ENCODE measurements at regions not wholly inside any gene's neighbourhood (a gene's known extent, or its start where the extent isn't known, plus 50 kb on each side); places are given as distances from the start of the nearest gene placed in this dataset.

DNA sequence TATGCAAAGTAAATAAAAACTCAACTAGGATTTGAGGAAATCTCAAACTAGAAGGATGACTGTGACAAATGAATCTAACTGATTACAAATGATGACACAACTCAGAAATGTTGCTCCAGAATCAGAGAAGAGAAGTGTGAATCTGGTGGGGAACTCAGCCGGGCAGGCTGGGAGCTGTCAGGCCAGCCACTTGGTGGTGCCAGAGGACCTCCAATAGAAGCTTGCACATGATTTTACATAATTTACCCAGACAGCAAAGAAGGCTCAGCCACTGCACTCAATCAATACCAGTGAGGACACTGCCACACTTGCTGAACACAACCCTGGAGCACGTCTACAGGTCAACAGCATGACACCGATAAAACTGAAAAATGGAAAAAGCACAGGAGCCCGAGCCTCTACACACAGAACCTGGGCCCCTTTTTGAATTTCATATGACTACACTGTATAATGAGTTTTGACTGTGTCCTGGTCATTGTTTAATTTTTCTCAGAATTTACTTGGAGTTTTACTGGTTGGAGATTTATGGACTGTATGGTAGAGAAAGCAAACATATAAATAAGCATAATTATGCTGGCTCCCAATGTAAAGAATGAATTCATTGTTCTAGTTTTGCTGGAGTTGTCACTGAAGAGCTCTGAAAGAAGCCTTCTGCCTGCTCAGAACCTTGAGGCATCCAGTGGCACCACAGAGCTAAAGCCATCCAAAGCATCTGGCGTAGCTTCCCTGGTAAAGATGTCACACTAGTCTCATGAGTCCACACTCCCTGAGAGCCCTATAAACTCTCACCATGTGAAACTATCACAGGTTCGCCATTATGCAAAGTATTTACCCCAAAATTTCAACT, 296.5 kb downstream of the THBS2 start:
- TF ChIP-seq, protein P1, sequence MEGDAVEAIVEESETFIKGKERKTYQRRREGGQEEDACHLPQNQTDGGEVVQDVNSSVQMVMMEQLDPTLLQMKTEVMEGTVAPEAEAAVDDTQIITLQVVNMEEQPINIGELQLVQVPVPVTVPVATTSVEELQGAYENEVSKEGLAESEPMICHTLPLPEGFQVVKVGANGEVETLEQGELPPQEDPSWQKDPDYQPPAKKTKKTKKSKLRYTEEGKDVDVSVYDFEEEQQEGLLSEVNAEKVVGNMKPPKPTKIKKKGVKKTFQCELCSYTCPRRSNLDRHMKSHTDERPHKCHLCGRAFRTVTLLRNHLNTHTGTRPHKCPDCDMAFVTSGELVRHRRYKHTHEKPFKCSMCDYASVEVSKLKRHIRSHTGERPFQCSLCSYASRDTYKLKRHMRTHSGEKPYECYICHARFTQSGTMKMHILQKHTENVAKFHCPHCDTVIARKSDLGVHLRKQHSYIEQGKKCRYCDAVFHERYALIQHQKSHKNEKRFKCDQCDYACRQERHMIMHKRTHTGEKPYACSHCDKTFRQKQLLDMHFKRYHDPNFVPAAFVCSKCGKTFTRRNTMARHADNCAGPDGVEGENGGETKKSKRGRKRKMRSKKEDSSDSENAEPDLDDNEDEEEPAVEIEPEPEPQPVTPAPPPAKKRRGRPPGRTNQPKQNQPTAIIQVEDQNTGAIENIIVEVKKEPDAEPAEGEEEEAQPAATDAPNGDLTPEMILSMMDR (IDR thresholded peaks at IDR 0.05) = peak; percentile 75
- intact Hi-C loops (cut with DNase I) = no loop called here
- H3K36me3 ChIP-seq = no peaks in the 10 kb centered on the region
- H3K9me3 ChIP-seq = no peaks in the 10 kb centered on the region
- no peak overlapping the region for H3K27ac ChIP-seq
- ATAC-seq = peak; percentile 87
- peaks cover 9% of the 10 kb centered on the region for H3K27me3 ChIP-seq
- no peak for DNase-seq
- H3K4me1 ChIP-seq = no peaks in the 10 kb centered on the region
- no peak overlapping the region for H3K4me3 ChIP-seq

DNA sequence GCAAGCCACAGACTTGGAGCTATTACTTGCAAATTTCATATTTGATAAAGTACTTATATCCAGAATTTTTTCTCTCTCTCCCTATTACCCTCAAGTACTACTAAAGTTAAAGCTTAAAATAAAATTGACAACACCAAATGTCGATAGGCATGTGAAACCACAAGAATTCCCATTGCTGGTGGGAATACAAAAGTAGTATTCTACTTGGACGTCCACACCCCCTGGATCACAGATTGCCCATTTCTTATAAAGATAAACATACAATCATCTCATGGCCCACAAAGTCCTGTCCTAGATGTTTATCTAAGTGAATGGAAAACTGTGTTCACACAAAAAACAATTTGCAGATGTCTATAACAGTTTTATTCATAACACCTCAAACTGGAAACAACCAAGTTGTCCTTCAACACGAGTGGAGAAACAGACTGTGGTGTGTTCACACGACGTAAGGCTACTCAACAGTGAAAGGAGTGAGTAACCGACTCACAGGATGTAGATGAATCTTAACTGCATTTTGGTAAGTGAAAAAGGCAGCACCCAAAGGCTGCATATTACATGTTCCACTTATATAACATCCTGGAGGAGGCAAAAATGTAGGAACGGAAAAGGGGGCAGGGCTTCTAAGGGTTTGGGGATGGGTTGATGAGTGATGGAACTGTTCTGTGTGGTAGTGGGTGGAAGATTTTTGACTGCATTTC, 297.4 kb downstream of the THBS2 start:
- Histone ChIP-seq H3K4me3 (no peak overlapping the region), H3K9me3 (no peaks in the 10 kb centered on the region), H3K36me3 (no peaks in the 10 kb centered on the region), H3K27ac (no peak overlapping the region), H3K27me3 (peaks cover 9% of the 10 kb centered on the region), H3K4me1 (no peaks in the 10 kb centered on the region)
- DNase-seq (no peak), ATAC-seq (no peak)
- TF ChIP-seq, protein P1 (IDR thresholded peaks at IDR 0.05) = no peak
- intact Hi-C loops (cut with DNase I) = no loop called here

DNA sequence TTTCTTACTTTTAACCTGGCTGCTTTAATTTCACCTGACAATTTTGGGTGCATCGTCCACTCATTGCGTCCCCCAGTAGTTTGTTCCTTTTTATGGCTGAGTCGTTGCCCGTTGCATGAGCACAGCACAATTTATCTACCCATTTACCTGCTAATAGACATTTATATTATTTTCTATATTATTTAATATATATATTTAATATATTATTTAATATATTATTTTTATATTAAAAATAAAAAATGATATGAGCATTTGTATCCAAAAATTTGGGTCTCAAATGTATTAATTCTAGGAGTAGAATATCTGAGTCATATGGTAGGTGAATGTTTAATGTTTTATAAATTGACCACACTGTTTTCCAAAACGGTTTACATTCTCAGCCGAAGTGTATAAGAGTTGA, 300.2 kb downstream of the THBS2 start:
- Histone ChIP-seq H3K9me3 (no peaks in the 10 kb centered on the region), H3K27me3 (peaks cover 9% of the 10 kb centered on the region), H3K27ac (no peak overlapping the region), H3K4me1 (no peaks in the 10 kb centered on the region), H3K36me3 (no peaks in the 10 kb centered on the region), H3K4me3 (no peak overlapping the region)
- DNase-seq (no peak), ATAC-seq (no peak)
- intact Hi-C loops (cut with DNase I) = no loop called here
- TF ChIP-seq, protein P1 (IDR thresholded peaks at IDR 0.05) = no peak

DNA sequence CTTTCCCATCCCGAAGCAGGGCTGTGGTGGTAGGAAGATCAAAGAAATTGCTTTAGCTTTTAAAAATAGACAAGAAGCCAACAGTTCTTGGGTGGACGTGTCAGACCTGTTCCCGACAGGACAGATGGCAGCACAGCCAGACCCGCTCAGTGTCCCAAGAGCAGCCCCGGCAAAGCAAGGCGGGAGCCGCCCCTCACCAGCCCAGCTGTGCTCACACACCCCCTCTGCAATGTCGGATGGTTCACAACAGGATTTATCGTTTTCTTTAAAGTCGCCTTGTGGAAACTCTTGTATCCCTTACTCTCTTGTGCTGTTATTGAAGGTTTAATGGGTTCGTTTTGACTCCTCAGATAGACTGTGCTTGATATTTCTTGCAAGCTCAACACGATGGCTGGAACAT, 302.4 kb downstream of the THBS2 start:
- DNase-seq (no peak), ATAC-seq (no peak)
- Histone ChIP-seq H3K27me3 (peaks cover 9% of the 10 kb centered on the region), H3K36me3 (no peaks in the 10 kb centered on the region), H3K9me3 (no peaks in the 10 kb centered on the region), H3K4me3 (no peak overlapping the region), H3K27ac (no peak overlapping the region), H3K4me1 (no peaks in the 10 kb centered on the region)
- TF ChIP-seq, protein P1 (IDR thresholded peaks at IDR 0.05) = no peak
- intact Hi-C loops (cut with DNase I) = no loop called here

DNA sequence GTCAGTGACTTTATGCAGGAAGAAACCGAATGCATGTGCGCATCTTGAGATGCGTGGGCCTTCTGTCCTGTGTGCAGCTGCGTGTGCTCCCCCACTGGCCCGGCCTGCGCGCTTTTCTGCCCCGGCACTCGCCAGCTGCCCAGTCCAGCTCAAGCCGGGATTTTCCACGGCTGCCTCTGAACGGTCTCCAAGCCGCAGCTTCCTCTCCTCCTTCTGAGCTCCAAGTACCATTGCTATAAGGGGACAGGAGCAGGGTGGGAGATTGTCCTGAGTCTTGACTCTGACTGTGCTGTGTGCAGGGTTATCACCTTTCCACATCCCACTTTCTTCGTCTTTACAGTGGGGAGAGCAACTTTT, 302.8 kb downstream of the THBS2 start:
- ATAC-seq (no peak), DNase-seq (no peak)
- Histone ChIP-seq H3K27me3 (peaks cover 9% of the 10 kb centered on the region), H3K4me1 (no peaks in the 10 kb centered on the region), H3K27ac (no peak overlapping the region), H3K4me3 (no peak overlapping the region), H3K36me3 (no peaks in the 10 kb centered on the region), H3K9me3 (no peaks in the 10 kb centered on the region)
- intact Hi-C loops (cut with DNase I) = no loop called here
- TF ChIP-seq, protein P1 (IDR thresholded peaks at IDR 0.05) = no peak
